Upper lobe of left lung (tissue), 6 donors: ENCODE measurements at regions not wholly inside any gene's neighbourhood (a gene's known extent, or its start where the extent isn't known, plus 50 kb on each side); places are given as distances from the start of the nearest gene placed in this dataset.

Source experiments
- ATAC-seq, 2 donors: fragments of 200-7000 bp; cut with Tn5 transposase; one replicate each; pipeline ENCODE4 v1.9.1; 2022; ENCODE audit warnings: mild to moderate bottlenecking in 2 of 2, moderate library complexity in 2 of 2; ENCODE audit not compliant: low FRiP score in 2 of 2
- DNase-seq, 2 donors: peaks; one replicate each; pipeline ENCODE4 v3.0.0-alpha.2; 2019 to 2020
- H3K27ac ChIP-seq, 4 donors: fragments of 200-600 bp; sonication (generic); one replicate each; pipeline ENCODE4 v1.5.1; 2016 to 2019
- H3K27me3 ChIP-seq, 4 donors: fragments of 200-600 bp; sonication (generic); one replicate each; pipeline ENCODE4 v1.5.1; 2017 to 2019
- H3K36me3 ChIP-seq, 4 donors: fragments of 200-600 bp; sonication (generic); one replicate each; pipeline ENCODE4 v1.5.1; 2016 to 2019
- H3K4me1 ChIP-seq, 4 donors: fragments of 200-600 bp; sonication (generic); one replicate each; pipeline ENCODE4 v1.5.1; 2018 to 2019
- H3K4me3 ChIP-seq, 4 donors: fragments of 200-600 bp; sonication (generic); one replicate each; pipeline ENCODE4 v1.5.1; 2017 to 2019; ENCODE audit warnings: mild to moderate bottlenecking in 2 of 4, moderate library complexity in 1 of 4
- H3K9me3 ChIP-seq, 4 donors: fragments of 200-600 bp; sonication (generic); one replicate each; pipeline ENCODE4 v1.5.1; 2018 to 2019
- EP300 ChIP-seq, 4 donors: sonication (generic); formaldehyde crosslinking; IDR thresholded peaks; one replicate each; pipeline ENCODE4 v1.5.1; 2017; ENCODE audit warnings: antibody characterized with exemption in 4 of 4, control low read depth in 2 of 4
- POLR2A ChIP-seq, 4 donors: fragments of 450-650 bp; IDR thresholded peaks; one replicate each; pipeline ENCODE4 v1.5.1; 2016 to 2017; ENCODE audit warnings: antibody characterized with exemption in 4 of 4, mild to moderate bottlenecking in 2 of 4
- POLR2AphosphoS5 ChIP-seq, 2 donors: sonication (generic); formaldehyde crosslinking; IDR thresholded peaks; one replicate each; pipeline ENCODE4 v1.5.1; 2017; ENCODE audit warnings: antibody characterized with exemption in 2 of 2
- WGBS, 2 donors: methylation state at CpG; one replicate each; pipeline ENCODE4 v1.1.5; 2017 to 2018; 5-methylcytosine and 5-hydroxymethylcytosine counted together
- TF ChIP-seq, protein P1 (sequence below), 6 experiments: fragments of 450-650 bp in 4 of 6; fragments of 200-600 bp in 2 of 6; sonication (generic) in 2 of 6; IDR thresholded peaks; one replicate each; pipeline ENCODE4 v1.5.1; 2016 to 2019; ENCODE audit warnings: antibody characterized with exemption in 6 of 6
- donor health status: DM: no; HTN: no; CAD: no; lungs with moderate emphysema.
- donor health status: DM: no; HTN: yes; CAD: no; lungs with severe emphysema.

DNA sequence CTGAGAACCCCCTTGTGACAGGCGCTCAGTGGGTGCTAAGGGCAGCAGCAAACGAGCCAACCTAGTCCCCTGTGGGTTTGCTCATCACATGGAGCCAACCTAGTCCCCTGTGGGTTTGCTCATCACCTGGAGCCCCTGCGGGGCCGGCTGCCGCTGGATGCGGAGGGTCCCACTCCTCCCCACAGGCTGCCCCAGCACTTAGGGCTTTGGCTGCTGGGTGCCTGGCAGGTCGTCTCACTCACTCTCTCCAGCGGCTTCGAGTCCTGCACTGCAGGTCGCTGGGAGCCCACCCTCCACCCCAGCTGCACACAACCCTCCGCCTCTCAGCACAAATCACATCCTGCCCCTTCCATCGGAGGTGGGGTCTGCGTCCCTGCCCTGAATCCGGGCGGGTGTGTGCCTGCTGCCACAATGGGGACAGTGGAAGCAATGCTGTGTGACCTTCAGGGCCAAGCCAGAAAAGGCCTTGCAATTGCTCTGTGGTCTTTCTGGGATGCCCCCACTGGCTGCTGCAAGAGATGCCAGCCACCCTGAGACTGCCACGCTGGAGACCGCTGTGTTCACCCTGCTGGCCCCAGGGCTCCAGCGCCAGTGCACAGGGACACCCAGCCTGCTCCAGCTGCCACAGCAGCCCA, 248.1 kb upstream of the SALL3 start:
- Histone ChIP-seq H3K9me3 (no peaks in the 10 kb centered on the region), H3K27ac (no peak overlapping the region), H3K36me3 (no peaks in the 10 kb centered on the region), H3K4me3 (no peak overlapping the region), H3K27me3 (no peaks in the 10 kb centered on the region), H3K4me1 (no peaks in the 10 kb centered on the region)
- no peak for TF ChIP-seq EP300 (IDR thresholded peaks at IDR 0.05)
- TF ChIP-seq, protein P1, sequence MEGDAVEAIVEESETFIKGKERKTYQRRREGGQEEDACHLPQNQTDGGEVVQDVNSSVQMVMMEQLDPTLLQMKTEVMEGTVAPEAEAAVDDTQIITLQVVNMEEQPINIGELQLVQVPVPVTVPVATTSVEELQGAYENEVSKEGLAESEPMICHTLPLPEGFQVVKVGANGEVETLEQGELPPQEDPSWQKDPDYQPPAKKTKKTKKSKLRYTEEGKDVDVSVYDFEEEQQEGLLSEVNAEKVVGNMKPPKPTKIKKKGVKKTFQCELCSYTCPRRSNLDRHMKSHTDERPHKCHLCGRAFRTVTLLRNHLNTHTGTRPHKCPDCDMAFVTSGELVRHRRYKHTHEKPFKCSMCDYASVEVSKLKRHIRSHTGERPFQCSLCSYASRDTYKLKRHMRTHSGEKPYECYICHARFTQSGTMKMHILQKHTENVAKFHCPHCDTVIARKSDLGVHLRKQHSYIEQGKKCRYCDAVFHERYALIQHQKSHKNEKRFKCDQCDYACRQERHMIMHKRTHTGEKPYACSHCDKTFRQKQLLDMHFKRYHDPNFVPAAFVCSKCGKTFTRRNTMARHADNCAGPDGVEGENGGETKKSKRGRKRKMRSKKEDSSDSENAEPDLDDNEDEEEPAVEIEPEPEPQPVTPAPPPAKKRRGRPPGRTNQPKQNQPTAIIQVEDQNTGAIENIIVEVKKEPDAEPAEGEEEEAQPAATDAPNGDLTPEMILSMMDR (IDR thresholded peaks at IDR 0.05): no peak
- no peak for TF ChIP-seq POLR2A (IDR thresholded peaks at IDR 0.05)
- no peak for TF ChIP-seq POLR2AphosphoS5 (IDR thresholded peaks at IDR 0.05)
- no peak for ATAC-seq
- no peak for DNase-seq
- 71 to 76% methylated on average over 6 to 18 of the region's 18 CpGs for WGBS, 2 donors

DNA sequence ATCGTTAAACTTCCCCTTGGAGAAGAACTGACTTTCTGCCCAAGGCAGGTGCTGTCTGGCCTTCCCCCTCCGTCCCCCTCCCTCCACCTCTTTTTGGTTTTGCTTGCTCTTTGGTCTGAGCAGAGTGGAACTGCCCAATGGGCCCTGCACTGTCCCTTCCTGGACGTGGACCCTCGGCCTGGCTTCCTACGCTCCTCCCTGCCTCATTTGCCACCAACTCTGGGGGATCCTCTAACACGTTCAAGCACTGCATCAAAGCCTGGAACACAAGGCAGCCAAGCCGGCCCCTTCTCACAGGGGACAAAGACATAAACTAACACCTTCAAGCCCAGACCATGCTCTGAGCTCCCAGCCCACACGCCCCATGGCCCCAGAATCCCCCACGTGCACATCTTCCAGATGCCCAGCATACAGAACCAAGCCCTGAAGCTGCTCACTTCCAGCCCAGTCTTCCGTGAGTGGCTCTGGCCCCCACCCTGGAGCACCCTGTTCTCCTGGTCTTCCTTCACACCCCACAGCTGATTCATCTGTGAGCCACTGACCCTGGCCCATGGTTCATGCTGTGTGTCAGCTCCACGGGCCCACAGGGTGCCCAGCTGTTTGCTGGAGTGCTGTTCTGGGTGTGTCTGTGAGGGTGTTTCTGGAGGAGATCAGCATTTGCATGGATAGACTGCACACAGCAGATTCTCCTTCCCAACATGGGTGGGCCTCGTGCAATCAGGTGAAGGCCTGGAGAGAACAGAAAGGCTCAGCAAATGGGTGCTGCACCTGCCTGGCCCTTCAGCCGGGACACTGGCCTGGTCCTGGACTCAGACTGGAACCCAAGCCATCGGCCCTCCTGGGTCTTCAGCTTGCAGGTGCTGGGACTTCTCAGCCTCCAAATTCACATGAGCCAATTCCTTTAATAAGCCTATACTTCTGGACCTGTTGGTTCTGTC, 247.1 kb upstream of the SALL3 start:
- ATAC-seq: no peak
- Histone ChIP-seq H3K4me3 (no peak overlapping the region), H3K36me3 (no peaks in the 10 kb centered on the region), H3K4me1 (no peaks in the 10 kb centered on the region), H3K27ac (no peak overlapping the region), H3K27me3 (no peaks in the 10 kb centered on the region), H3K9me3 (no peaks in the 10 kb centered on the region)
- 68 to 73% methylated on average over 14 of the region's 14 CpGs for WGBS, 2 donors
- TF ChIP-seq EP300 (IDR thresholded peaks at IDR 0.05) (no peak), POLR2AphosphoS5 (IDR thresholded peaks at IDR 0.05) (no peak), POLR2A (IDR thresholded peaks at IDR 0.05) (no peak)
- TF ChIP-seq, protein P1 (IDR thresholded peaks at IDR 0.05): no peak
- DNase-seq: no peak

DNA sequence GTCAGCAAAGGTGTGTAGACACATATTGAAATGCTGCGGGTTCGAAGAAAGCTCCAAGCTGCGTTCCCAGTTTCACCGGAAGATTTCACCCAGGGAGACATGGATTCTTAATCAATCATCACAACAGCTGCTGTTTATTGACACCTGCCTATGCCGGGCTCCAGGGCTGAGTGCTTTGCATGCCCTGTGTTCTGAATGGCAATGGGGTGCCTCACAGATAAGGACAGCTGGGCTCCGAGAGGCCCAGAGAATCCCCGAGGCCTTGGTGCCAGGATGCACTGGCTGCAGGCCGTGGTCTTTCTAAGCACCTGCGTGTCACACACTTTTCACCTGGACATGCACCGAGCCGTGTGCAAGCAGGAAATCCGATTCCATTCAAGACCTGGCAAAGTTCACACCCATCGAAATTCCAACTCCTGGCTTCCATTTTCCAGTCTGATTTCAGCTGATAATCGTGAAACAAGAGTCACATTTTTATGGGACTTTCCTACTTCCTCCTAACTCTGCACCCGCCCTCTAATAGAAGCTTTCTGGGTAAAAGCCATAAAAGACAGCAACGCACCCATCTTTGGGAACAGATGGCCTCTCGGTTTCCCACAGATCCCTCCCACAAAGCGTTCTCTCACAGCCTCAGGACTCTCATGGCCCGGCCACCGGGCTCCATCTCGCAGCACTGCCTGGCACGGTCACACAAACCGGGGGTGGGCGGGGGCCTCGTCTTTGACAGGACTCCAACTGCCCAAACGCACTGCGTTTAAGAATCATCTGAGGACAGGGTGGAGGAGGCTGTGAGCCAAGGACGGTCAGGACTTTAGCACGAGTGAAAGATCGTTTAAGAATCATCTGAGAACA, 245.6 kb upstream of the SALL3 start:
- no peak for TF ChIP-seq POLR2A (IDR thresholded peaks at IDR 0.05)
- no peak for TF ChIP-seq EP300 (IDR thresholded peaks at IDR 0.05)
- TF ChIP-seq, protein P1 (IDR thresholded peaks at IDR 0.05): no peak
- TF ChIP-seq POLR2AphosphoS5 (IDR thresholded peaks at IDR 0.05): no peak
- DNase-seq (no peak), ATAC-seq (no peak)
- no peaks in the 10 kb centered on the region for H3K4me1 ChIP-seq
- H3K9me3 ChIP-seq: no peaks in the 10 kb centered on the region
- H3K36me3 ChIP-seq: no peaks in the 10 kb centered on the region
- H3K27ac ChIP-seq: no peak overlapping the region
- 80% methylated on average over 27 to 30 of the region's 30 CpGs for WGBS, 2 donors
- no peaks in the 10 kb centered on the region for H3K27me3 ChIP-seq
- H3K4me3 ChIP-seq: no peak overlapping the region

DNA sequence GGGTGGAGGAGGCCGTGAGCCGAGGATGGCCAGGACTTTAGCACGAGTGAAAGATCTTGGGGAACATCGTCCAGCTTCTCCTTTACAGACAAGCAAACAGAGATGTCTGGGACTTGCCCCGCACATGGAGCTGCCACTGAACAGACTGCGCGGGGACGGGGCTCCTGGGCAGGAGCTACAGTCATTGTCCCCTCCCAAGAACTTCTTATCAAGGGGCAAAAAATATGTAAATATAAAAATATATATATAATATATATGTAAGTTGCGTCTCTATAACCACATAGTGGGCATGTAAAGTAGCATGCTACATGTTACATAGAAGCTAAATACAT, 245.0 kb upstream of the SALL3 start:
- no peak for DNase-seq
- TF ChIP-seq EP300 (IDR thresholded peaks at IDR 0.05): no peak
- TF ChIP-seq, protein P1 (IDR thresholded peaks at IDR 0.05): no peak
- TF ChIP-seq POLR2AphosphoS5 (IDR thresholded peaks at IDR 0.05): no peak
- TF ChIP-seq POLR2A (IDR thresholded peaks at IDR 0.05): no peak

More for the DNA sequence above, 245.0 kb upstream of the SALL3 start:
- WGBS, 2 donors: 86 to 92% methylated on average over 9 of the region's 9 CpGs
- ATAC-seq: no peak
- H3K36me3 ChIP-seq: no peaks in the 10 kb centered on the region
- H3K4me3 ChIP-seq: no peak overlapping the region
- H3K4me1 ChIP-seq: no peaks in the 10 kb centered on the region
- no peaks in the 10 kb centered on the region for H3K27me3 ChIP-seq
- H3K9me3 ChIP-seq: no peaks in the 10 kb centered on the region
- H3K27ac ChIP-seq: no peak overlapping the region
